Activated CD4-positive, alpha-beta memory T cell treated with anti-CD3 and anti-CD28 coated beads for 36 hours (primary cell): ENCODE measurements at regions not wholly inside any gene's neighbourhood (a gene's known extent, or its start where the extent isn't known, plus 50 kb on each side); places are given as distances from the start of the nearest gene placed in this dataset.

Source experiments
- CTCF ChIA-PET: fragments of 350-600 bp; sonication (Branson Sonifier 250); formaldehyde crosslinking; loops from one replicate; lab custom pipeline; 2021; ENCODE audit warnings: antibody characterized with exemption, inconsistent platforms; lab: Charles Lee
- POLR2A ChIA-PET: fragments of 350-600 bp; sonication (Branson Sonifier 250); formaldehyde crosslinking; loops from one replicate; lab custom pipeline; 2021; ENCODE audit warnings: antibody characterized with exemption; lab: Charles Lee
- DNase-seq: peaks from one replicate; pipeline ENCODE4 v3.0.0-alpha.2; 2020
- H3K27ac Mint-ChIP-seq: one replicate; pipeline ENCODE4 v1.8.0; 2021; ENCODE audit warnings: mixed read lengths
- H3K27me3 Mint-ChIP-seq: one replicate; pipeline ENCODE4 v1.8.0; 2021; ENCODE audit warnings: mixed read lengths
- H3K36me3 Mint-ChIP-seq: one replicate; pipeline ENCODE4 v1.8.0; 2021; ENCODE audit warnings: mixed read lengths
- H3K4me1 Mint-ChIP-seq: one replicate; pipeline ENCODE4 v1.8.0; 2021; ENCODE audit warnings: low read depth, mixed read lengths
- H3K4me3 Mint-ChIP-seq: one replicate; pipeline ENCODE4 v1.8.0; 2021; ENCODE audit warnings: mild to moderate bottlenecking, mixed read lengths
- H3K9me3 Mint-ChIP-seq: one replicate; pipeline ENCODE4 v1.8.0; 2021; ENCODE audit warnings: mixed read lengths
- intact Hi-C: fragments of 100-400 bp; cut with micrococcal nuclease; formaldehyde crosslinking; loops from one replicate; pipeline ENCODE4 v1.15.1; 2023

- H3K27me3 Mint-ChIP-seq: no peaks in the 10 kb centered on the region
- H3K27ac Mint-ChIP-seq: no peak overlapping the region
Measured at GRCh38 chr1:79287982-79288381, 281.5 kb upstream of the ADGRL4 start.

GRCh38 chr1:79285667-79286066 lies 279.1 kb upstream of the ADGRL4 start:
- H3K27me3 Mint-ChIP-seq: no peaks in the 10 kb centered on the region
- no peaks in the 10 kb centered on the region for H3K4me1 Mint-ChIP-seq
- CTCF ChIA-PET: no interaction called here
- DNase-seq: no peak
- no peak overlapping the region for H3K27ac Mint-ChIP-seq
- POLR2A ChIA-PET: no interaction called here
- H3K36me3 Mint-ChIP-seq: no peaks in the 10 kb centered on the region
- no peak overlapping the region for H3K4me3 Mint-ChIP-seq
- no peaks in the 10 kb centered on the region for H3K9me3 Mint-ChIP-seq
- intact Hi-C loops: no loop called here

More at GRCh38 chr1:79287982-79288381, 281.5 kb upstream of the ADGRL4 start:
- DNase-seq: no peak
- CTCF ChIA-PET: no interaction called here
- intact Hi-C loops: no loop called here
- Mint-ChIP-seq H3K4me1 (no peaks in the 10 kb centered on the region), H3K36me3 (no peaks in the 10 kb centered on the region), H3K9me3 (no peaks in the 10 kb centered on the region), H3K4me3 (no peak overlapping the region)
- POLR2A ChIA-PET: no interaction called here

DNA sequence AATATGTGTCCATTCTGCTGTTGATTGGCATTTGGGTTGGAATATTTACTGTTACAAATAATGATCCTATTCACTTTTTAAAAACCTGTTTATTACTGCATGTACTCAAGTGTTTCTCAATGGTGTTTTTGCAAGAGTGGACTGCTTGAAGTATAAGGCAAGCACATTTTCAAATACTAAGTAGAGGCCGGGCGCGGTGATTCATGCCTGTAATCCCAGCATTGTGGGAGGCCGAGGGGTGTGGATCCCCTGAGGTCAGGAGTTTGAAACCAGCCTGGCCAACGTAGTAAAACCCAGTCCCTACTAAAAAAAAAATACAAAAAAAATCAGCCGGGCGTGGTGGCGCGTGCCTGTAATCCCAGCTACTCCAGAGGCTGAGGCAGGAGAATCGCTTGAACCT lies 276.9 kb upstream of the ADGRL4 start:
- no peaks in the 10 kb centered on the region for H3K27me3 Mint-ChIP-seq
- H3K4me1 Mint-ChIP-seq: no peaks in the 10 kb centered on the region
- H3K4me3 Mint-ChIP-seq: no peak overlapping the region
- CTCF ChIA-PET: no interaction called here
- POLR2A ChIA-PET: no interaction called here
- intact Hi-C loops: no loop called here
- no peaks in the 10 kb centered on the region for H3K9me3 Mint-ChIP-seq
- no peak for DNase-seq
- H3K27ac Mint-ChIP-seq: no peak overlapping the region
- no peaks in the 10 kb centered on the region for H3K36me3 Mint-ChIP-seq

DNA sequence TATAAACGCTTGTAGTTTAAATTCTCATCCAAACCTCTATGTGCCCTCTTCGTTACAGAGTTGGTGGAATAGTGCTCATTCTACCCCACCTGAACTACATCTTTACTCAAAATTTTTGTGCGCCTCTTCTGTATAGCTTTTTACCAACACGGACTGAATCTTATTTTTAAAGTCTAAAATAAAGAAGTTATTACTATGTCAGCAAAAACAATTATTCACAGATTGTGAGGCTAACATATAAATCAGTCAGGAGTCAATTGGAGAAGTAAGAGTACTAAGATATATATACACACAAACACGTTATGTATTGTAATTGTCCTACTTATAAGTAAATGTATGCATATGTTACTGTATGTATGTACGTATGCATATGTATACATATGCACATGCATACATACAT lies 274.9 kb upstream of the ADGRL4 start:
- Mint-ChIP-seq H3K27ac (no peak overlapping the region), H3K36me3 (no peaks in the 10 kb centered on the region), H3K9me3 (no peaks in the 10 kb centered on the region), H3K27me3 (no peaks in the 10 kb centered on the region), H3K4me3 (no peak overlapping the region), H3K4me1 (no peaks in the 10 kb centered on the region)
- no peak for DNase-seq
- ChIA-PET CTCF (no interaction called here), POLR2A (no interaction called here)
- intact Hi-C loops: no loop called here

DNA sequence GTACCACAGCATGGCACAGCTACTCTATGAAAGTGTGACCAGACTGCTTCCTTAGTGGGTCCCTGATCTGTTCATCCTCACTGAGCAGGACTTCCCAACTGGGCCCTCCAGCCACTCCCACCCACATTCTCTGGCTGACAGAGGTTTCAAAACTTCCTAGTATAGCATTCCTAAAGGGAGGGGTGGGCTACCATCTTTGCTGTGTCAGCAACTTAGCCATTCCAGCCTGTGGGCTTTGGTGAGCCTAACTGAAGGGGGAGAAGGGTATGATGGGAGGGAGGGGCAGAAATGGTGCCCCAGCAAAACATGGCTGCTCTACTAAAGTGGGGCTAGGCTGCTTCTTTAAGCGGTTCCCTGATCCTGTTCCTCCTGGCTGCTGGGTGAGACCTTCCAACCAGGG lies 265.2 kb upstream of the ADGRL4 start:
- H3K4me3 Mint-ChIP-seq: no peak overlapping the region
- DNase-seq: no peak

GRCh38 chr1:79264975-79265818 lies 258.7 kb upstream of the ADGRL4 start:
- no peaks in the 10 kb centered on the region for H3K4me1 Mint-ChIP-seq
- H3K27ac Mint-ChIP-seq: no peak overlapping the region
- H3K36me3 Mint-ChIP-seq: no peaks in the 10 kb centered on the region
- DNase-seq: no peak
- ChIA-PET CTCF (no interaction called here), POLR2A (no interaction called here)
- intact Hi-C loops: no loop called here
- no peaks in the 10 kb centered on the region for H3K9me3 Mint-ChIP-seq
- no peaks in the 10 kb centered on the region for H3K27me3 Mint-ChIP-seq
- no peak overlapping the region for H3K4me3 Mint-ChIP-seq

More for the DNA sequence above, 265.2 kb upstream of the ADGRL4 start:
- Mint-ChIP-seq H3K36me3 (no peaks in the 10 kb centered on the region), H3K4me1 (no peaks in the 10 kb centered on the region), H3K27ac (no peak overlapping the region), H3K27me3 (no peaks in the 10 kb centered on the region), H3K9me3 (peaks cover 2% of the 10 kb centered on the region)
- ChIA-PET CTCF (no interaction called here), POLR2A (no interaction called here)
- intact Hi-C loops: no loop called here

GRCh38 chr1:79264285-79264684 lies 257.8 kb upstream of the ADGRL4 start:
- Mint-ChIP-seq H3K4me1 (no peaks in the 10 kb centered on the region), H3K27ac (no peak overlapping the region), H3K9me3 (no peaks in the 10 kb centered on the region), H3K4me3 (no peak overlapping the region), H3K27me3 (no peaks in the 10 kb centered on the region), H3K36me3 (no peaks in the 10 kb centered on the region)
- ChIA-PET CTCF (no interaction called here), POLR2A (no interaction called here)
- no peak for DNase-seq
- intact Hi-C loops: no loop called here

DNA sequence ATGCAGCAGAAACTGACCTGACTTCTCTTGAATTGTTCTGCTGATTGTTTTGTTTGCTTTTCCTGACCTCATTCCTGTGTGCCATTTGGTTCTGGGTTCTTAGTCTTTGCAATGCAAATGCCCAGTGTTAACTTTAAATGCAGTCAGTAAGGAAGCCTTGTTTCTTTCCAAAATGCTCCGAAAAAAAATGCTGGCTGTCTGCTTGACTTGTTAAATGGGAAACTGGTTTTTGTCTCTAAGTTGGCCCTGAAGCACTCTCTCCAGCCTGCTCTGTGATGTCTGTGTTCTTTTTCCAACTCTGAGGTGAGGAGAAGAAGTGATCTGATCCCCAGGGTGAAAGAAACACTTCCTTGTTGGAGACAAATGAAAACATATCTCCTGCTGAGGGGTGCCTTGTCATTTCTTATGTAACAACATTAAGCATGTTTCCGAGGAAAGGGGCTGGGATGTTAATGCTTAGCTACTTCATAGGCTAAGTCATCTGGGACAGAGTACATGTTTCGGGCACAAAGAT lies 256.3 kb upstream of the ADGRL4 start:
- Mint-ChIP-seq H3K27me3 (no peaks in the 10 kb centered on the region), H3K4me3 (no peak overlapping the region), H3K27ac (no peak overlapping the region), H3K9me3 (no peaks in the 10 kb centered on the region), H3K4me1 (no peaks in the 10 kb centered on the region), H3K36me3 (no peaks in the 10 kb centered on the region)
- DNase-seq: no peak
- ChIA-PET POLR2A (no interaction called here), CTCF (no interaction called here)
- intact Hi-C loops: no loop called here

DNA sequence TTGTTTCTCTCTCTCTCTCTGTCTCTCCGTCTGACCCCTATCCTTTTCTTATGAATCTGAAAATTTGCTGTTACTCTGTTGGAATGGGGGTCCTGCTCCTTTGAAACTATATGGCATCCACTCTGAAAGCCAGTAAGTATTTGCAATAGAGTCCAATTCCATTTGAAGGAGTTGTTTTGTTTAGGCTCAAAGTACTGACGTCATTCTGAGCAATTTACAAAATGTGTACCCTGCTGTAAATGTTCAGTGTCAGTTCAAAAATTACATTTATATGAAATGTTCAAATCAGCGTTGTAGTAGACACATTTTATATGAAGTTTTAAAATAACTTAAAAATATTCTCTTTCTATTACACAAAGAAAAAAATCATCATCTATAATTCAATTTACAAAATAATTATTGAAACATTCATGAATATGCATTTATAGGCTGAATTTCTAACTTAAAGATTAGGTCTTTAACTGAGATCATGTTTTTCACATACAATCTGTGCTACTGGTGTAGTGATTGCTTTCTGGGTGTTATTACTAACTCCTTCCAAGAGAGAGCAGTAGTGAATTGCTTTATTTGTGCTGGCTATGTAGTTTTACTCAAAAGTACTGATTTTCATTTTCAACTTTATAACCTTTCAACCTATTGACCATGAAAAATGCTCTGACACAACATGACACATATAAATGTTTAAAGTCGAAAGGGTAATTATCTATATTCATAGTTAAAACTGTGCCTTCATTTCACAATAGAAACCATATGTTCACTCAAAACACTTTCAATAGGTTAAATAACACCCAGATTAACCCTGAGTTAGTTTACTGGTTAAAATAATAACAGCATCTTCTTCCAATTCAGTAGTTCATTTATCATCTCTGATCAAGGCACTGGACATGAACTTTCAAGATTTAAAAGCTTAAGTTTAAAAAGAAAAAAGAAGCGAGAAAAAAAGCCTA lies 253.1 kb upstream of the ADGRL4 start:
- intact Hi-C loops: no loop called here
- no peaks in the 10 kb centered on the region for H3K36me3 Mint-ChIP-seq
- no peak overlapping the region for H3K27ac Mint-ChIP-seq
- CTCF ChIA-PET: no interaction called here
- no peak overlapping the region for H3K4me3 Mint-ChIP-seq
- no peaks in the 10 kb centered on the region for H3K9me3 Mint-ChIP-seq
- no peak for DNase-seq
- POLR2A ChIA-PET: no interaction called here
- H3K4me1 Mint-ChIP-seq: no peaks in the 10 kb centered on the region
- H3K27me3 Mint-ChIP-seq: no peaks in the 10 kb centered on the region

- POLR2A ChIA-PET: no interaction called here
- no peak for DNase-seq
- H3K9me3 Mint-ChIP-seq: no peaks in the 10 kb centered on the region
- H3K27me3 Mint-ChIP-seq: no peaks in the 10 kb centered on the region
- intact Hi-C loops: no loop called here
- H3K27ac Mint-ChIP-seq: no peak overlapping the region
- CTCF ChIA-PET: no interaction called here
- H3K4me1 Mint-ChIP-seq: no peaks in the 10 kb centered on the region
- H3K36me3 Mint-ChIP-seq: no peaks in the 10 kb centered on the region
- H3K4me3 Mint-ChIP-seq: no peak overlapping the region
Measured at GRCh38 chr1:79255421-79255820, 248.9 kb upstream of the ADGRL4 start.

DNA sequence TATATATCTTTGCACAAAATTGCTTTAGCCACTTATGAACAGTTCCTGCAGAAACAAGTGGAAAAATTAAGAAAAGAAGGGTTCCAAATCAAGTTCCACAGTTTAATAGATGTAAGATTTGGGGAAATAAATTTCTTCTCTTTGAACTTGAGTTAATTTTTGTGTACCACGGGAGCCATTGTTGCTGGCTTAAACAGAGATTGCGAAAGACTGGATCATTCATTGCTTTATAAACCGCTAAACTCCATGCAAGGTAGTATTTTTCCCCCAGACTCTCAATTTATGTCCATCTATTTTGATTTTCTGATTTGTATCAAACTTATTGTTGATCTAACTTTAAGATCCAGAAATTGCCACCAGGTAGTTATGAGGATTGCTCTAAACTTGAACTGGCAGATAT lies 246.1 kb upstream of the ADGRL4 start:
- H3K36me3 Mint-ChIP-seq: no peaks in the 10 kb centered on the region
- POLR2A ChIA-PET: no interaction called here
- no peak for DNase-seq
- H3K27me3 Mint-ChIP-seq: no peaks in the 10 kb centered on the region
- H3K4me3 Mint-ChIP-seq: no peak overlapping the region
- H3K4me1 Mint-ChIP-seq: no peaks in the 10 kb centered on the region
- H3K9me3 Mint-ChIP-seq: no peaks in the 10 kb centered on the region
- intact Hi-C loops: no loop called here
- CTCF ChIA-PET: no interaction called here
- H3K27ac Mint-ChIP-seq: no peak overlapping the region

DNA sequence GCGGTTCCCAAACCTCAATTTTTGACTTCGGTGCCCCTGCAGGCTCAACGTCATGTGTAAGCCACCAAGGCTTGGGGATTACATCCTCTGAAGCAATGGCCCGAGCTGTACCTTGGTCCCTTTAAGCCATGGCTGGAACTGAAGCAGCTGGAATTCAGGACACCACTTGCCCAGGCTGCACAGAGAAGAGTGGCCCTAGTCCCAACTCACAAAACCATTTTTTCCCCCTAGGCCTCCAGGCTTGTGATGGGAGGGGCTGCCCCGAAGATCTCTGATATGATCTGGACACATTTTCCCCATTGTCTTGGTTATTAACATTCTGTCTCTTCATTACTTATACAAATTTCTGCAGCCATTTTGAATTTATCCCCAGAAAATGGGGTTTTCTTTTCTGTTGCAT lies 233.3 kb upstream of the ADGRL4 start:
- ChIA-PET POLR2A (no interaction called here), CTCF (no interaction called here)
- DNase-seq: no peak
- intact Hi-C loops: no loop called here
- no peaks in the 10 kb centered on the region for H3K36me3 Mint-ChIP-seq
- H3K27me3 Mint-ChIP-seq: no peaks in the 10 kb centered on the region
- no peaks in the 10 kb centered on the region for H3K4me1 Mint-ChIP-seq
- peaks cover 10% of the 10 kb centered on the region for H3K9me3 Mint-ChIP-seq
- H3K4me3 Mint-ChIP-seq: no peak overlapping the region
- no peak overlapping the region for H3K27ac Mint-ChIP-seq
